GM21447 (cell line): ENCODE measurements at regions not wholly inside any gene's neighbourhood (a gene's known extent, or its start where the extent isn't known, plus 50 kb on each side); places are given as distances from the start of the nearest gene placed in this dataset.
A peak's percentile ranks its signal among the peaks of the same experiment; 100 is the strongest.

Experiments
- ATAC-seq: cut with Tn5 transposase; IDR thresholded peaks from one replicate; pipeline ENCODE4 v1.9.1; 2021; ENCODE audit not compliant: unreplicated experiment

GRCh38 chr15:38046257-38047051 is 112.0 kb downstream of the TMCO5A start:
- ATAC-seq = no peak

- ATAC-seq = no peak
Observed at GRCh38 chr15:38048001-38048455, 113.6 kb downstream of the TMCO5A start.

- no peak for ATAC-seq
Observed at GRCh38 chr15:38049891-38050290, 115.5 kb downstream of the TMCO5A start.

GRCh38 chr15:38050529-38051448 is 116.3 kb downstream of the TMCO5A start:
- ATAC-seq = no peak

- ATAC-seq = no peak
Observed at GRCh38 chr15:38053205-38053604, 118.8 kb downstream of the TMCO5A start.

- no peak for ATAC-seq
Observed at GRCh38 chr15:38053776-38054175, 119.3 kb downstream of the TMCO5A start.

- ATAC-seq = no peak
Observed at GRCh38 chr15:38054488-38054887, 120.0 kb downstream of the TMCO5A start.

GRCh38 chr15:38058596-38059075 is 124.2 kb downstream of the TMCO5A start:
- no peak for ATAC-seq

GRCh38 chr15:38059665-38060064 is 125.2 kb downstream of the TMCO5A start:
- ATAC-seq = no peak

GRCh38 chr15:38061856-38062649 is 127.6 kb downstream of the TMCO5A start:
- no peak for ATAC-seq

- ATAC-seq = no peak
Observed at GRCh38 chr15:38062696-38063095, 128.3 kb downstream of the TMCO5A start.

GRCh38 chr15:38065721-38066345 is 131.4 kb downstream of the TMCO5A start:
- ATAC-seq = no peak

- no peak for ATAC-seq
Observed at GRCh38 chr15:38066612-38067011, 132.2 kb downstream of the TMCO5A start.

- ATAC-seq = peak; percentile 73
Observed at GRCh38 chr15:38068626-38069391, 134.4 kb downstream of the TMCO5A start.

- no peak for ATAC-seq
Observed at GRCh38 chr15:38069511-38070011, 135.1 kb downstream of the TMCO5A start.

GRCh38 chr15:38070778-38071177 is 136.3 kb downstream of the TMCO5A start:
- ATAC-seq = no peak

GRCh38 chr15:38071211-38071972 is 137.0 kb downstream of the TMCO5A start:
- no peak for ATAC-seq

GRCh38 chr15:38072007-38072347 is 137.5 kb downstream of the TMCO5A start:
- no peak for ATAC-seq
